NK-92 (cell line): ENCODE measurements at regions not wholly inside any gene's neighbourhood (a gene's known extent, or its start where the extent isn't known, plus 50 kb on each side); places are given as distances from the start of the nearest gene placed in this dataset.

Source experiments
- DNase-seq: peaks from one replicate; lab custom pipeline; 2025; ENCODE audit not compliant: unreplicated experiment; lab: John Stamatoyannopoulos, UW

GRCh38 chr17:77361986-77362620, 221.3 kb downstream of the SEC14L1 start:
- DNase-seq, result no peak

GRCh38 chr17:77363821-77364361, 223.1 kb downstream of the SEC14L1 start:
- no peak for DNase-seq

GRCh38 chr17:77364381-77364911, 223.7 kb downstream of the SEC14L1 start:
- DNase-seq, result no peak

DNA sequence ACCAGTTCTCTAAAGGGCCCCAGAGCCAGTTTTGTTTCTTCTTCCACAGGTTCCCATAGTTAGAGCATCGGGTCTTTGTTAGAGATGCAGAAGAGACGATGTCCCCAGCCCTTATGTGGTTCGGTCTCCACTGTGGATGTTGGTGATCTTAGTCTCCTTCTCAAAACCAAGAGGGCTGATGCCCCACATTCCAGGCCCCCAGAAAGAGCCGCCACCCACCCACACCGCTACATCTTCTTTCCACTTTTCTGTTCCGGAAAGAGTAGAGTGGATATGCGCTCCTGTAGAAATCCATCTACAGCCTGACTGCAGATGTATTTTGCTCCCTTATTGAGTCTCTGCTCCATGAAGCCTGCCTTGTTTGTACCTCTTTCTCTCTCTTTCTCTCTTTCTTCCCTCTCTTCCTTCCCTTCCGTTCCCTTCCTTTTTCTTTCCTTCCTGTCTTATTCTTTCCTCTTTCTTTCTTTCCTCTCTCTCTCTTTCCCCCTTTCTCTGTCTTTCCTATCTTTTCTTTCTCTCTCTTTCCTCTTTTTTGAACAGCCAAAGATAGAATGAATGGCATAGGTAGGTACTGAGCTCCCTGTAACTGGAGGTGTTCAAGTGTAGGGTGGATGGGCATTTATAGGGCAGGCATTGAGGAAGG, 224.3 kb downstream of the SEC14L1 start:
- no peak for DNase-seq

- DNase-seq, result no peak
Measured at GRCh38 chr17:77365584-77366186, 224.9 kb downstream of the SEC14L1 start.

GRCh38 chr17:77366206-77366557, 225.4 kb downstream of the SEC14L1 start:
- no peak for DNase-seq

DNA sequence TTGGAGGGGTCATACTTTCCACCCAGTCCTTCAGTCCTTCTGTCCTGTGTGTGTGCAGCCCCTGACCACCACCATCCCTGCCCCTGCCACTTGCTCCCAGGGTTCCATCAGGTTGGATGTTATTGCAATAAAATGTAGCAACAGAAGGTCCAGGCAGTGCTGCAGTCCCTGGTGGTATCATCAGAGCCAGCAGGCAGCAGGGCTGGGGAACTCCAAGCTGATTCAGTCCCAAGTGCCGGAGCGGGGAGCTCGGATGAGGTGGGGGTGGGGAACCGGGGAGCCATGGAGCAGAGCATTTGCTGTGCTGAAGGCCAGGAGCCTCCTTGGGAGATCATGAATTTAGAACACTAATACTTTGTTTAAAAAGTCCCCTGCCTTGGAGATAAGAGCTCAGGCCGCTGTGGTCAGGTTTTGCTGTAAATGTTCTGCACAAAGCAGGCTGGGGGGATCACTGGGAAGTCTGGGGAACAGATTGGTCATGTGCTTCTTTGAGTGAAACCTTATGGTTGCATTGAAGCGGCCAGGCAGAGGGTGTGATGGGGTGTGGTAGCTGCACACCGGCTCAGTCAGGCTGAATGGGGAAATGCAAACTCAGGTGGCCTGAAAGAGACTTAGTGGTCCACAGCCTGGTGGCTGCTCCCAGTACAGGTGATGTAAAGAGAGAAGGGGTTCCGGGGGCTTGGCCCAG, 225.9 kb downstream of the SEC14L1 start:
- DNase-seq, result no peak

DNA sequence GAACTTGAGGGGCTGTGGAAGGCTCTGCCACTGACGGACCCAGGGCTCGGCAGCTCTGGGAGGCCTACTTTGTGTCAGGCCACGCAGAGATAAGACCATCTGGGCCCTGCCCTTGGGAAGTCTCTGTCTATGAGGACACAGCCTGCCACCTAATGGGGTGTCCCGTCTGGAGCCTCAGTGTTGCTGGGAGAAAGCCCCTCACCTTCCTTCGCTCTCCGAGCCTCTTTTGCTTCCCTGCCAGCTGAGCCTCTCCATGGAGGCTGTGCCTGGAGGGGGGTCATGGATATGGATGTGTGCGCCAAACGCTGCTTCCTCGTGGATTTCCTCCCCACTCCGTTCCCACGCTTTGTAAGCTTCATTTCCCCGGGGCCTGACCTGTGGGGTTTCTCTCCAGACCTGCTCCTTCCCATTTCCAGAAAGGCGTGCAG, 228.8 kb downstream of the SEC14L1 start:
- DNase-seq, result no peak

DNA sequence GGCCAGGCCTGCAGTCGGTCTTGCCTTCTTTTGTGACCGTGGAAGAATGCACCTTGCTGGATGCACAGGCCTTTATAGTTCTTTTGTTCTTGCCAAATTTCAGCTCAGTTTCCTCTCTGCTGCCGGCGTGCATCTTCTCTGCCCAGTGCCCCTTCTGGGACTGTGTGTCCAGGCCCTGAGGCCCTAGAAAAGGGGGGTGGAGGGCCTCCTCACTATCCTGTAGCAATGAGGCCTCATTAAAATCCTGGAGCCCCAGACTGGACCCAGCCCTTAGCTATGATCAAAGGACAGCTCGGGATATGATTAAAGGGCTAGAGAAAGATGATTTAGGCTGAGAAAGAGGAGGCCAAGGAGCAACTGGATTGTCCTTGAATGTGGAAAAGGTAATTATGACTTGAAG, 229.8 kb downstream of the SEC14L1 start:
- no peak for DNase-seq

DNA sequence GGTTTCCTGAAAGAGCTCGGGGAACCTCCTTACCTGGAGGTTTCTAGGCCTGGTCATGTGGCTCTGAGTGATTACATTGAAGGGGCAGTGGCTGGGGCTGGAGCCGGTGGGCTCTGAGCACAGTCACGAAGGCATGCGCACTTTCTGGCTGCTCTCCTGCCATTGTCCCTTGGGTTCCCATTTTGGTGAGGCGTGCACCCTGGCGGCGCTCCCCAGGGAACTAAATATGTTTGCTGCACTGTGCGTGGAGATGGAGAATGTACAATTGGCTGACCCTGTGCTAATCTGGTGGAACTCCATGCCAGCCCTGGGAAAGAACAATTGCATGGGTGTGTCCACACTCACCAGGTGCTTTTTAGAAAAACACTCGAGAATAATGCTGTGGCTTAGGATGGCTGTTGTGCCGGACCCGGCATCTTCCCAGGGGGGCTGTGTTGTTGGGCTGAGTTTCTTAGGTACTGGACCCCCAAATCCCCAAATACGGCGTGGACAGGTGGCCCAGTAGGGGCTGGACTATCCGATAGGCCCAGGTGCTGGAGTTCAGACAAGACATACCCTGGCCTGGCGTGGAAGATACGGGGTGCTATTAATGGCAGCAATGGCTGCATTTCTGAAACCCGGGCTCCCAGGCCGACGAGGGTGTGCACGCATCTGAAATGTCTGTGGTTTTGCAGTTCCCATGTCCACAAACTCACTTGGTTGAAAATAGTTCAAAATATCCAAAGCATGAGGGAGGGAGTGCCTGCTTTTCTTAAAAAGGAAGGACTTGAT, 230.5 kb downstream of the SEC14L1 start:
- DNase-seq, result no peak

DNA sequence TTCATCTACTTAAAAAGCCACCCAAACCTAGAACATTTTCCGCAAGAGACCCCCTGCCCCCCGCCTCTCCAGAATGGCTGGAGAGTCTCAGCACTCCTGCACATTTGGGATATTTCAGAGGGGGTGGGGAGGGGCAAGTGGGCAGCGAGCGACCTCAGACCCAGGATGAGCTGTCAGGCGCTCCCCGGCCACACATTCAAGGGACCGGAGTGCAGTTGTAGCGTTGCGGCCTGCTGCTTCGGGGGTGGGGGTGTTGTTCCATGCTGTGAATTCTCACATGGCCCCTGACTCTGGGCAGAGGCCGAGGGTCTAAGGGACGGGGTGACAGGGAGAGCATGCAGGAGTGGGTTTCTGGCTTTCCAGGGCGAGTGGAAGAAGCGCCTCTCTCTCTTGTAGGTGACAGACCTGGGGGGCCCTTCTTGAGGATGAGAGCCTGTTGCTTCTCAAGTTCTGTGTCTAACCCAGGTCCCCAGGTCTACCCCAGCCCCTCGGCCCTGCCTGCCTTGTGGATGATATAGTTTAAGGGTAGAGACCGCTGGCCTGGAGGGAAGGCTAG, 231.2 kb downstream of the SEC14L1 start:
- no peak for DNase-seq

- no peak for DNase-seq
Measured at GRCh38 chr17:77372444-77373298, 231.9 kb downstream of the SEC14L1 start.

GRCh38 chr17:77373299-77374169, 232.8 kb downstream of the SEC14L1 start:
- no peak for DNase-seq

- no peak for DNase-seq
Measured at GRCh38 chr17:77374170-77374936, 233.6 kb downstream of the SEC14L1 start.

- no peak for DNase-seq
Measured at GRCh38 chr17:77375108-77375916, 234.5 kb downstream of the SEC14L1 start.

DNA sequence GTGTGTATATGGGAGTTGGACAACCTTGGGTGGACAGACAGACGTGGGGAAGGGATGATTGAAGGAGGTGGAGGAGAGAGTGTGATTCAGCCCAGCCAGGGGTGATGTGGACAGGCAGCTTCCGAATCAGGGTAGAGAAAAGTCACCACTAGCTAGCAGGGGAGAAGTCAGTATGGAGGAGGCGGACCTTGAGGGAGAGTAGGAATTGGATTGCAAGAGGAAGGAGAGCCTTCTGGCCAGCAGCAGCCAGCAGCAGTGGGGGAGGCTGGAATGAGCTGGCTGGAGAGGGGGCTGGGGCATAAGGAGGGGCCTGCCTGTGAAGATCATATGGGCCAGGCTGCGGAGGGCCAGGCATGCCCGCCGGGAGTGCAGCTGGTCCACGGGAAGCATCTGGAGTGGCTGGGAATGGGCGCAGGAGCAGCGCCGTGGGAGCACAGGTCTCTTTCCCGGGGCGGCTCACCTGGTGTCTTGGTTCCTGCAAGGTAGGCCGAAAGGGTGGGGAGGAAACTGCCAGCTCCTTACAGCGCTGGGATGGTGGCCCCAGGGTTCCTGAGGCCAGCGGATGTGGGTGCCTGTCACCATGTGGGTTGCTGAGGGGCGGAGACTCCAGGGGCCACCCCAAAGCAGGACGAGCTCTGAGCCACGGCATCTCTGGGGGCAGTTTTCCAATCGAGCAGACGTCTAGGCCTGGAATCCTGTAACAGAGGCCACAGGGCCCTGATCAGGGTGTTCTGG, 235.3 kb downstream of the SEC14L1 start:
- no peak for DNase-seq
